Mucosa of descending colon (tissue), 3 donors: ENCODE measurements at regions not wholly inside any gene's neighbourhood (a gene's known extent, or its start where the extent isn't known, plus 50 kb on each side); places are given as distances from the start of the nearest gene placed in this dataset.

Experiments
- ATAC-seq: fragments of 200-7000 bp; cut with Tn5 transposase; one replicate; pipeline ENCODE4 v1.9.1; 2020; ENCODE audit warnings: mild to moderate bottlenecking, moderate library complexity
- DNase-seq, 3 donors: peaks; one replicate each; pipeline ENCODE4 v3.0.0-alpha.2; 2020
- H3K36me3 ChIP-seq: fragments of 200-600 bp; one replicate; pipeline ENCODE4 v1.8.0; 2021; ENCODE audit warnings: low read depth, mild to moderate bottlenecking
- H3K4me1 ChIP-seq: fragments of 200-600 bp; one replicate; pipeline ENCODE4 v1.8.0; 2021; ENCODE audit warnings: low read depth, mild to moderate bottlenecking
- H3K4me3 ChIP-seq: fragments of 200-600 bp; one replicate; pipeline ENCODE4 v1.8.0; 2021; ENCODE audit warnings: mild to moderate bottlenecking
- H3K9me3 ChIP-seq: fragments of 200-600 bp; one replicate; pipeline ENCODE4 v1.8.0; 2021; ENCODE audit warnings: mild to moderate bottlenecking
- intact Hi-C, 2 donors: fragments of 100-400 bp; cut with DNase I in 1 of 2; cut with micrococcal nuclease in 1 of 2; formaldehyde crosslinking; loops; one replicate each; pipeline versions ENCODE4 v1.11.0 to v1.11.1; 2022; cut with DNase I, micrococcal nuclease
- TF ChIP-seq, protein P1 (sequence below): fragments of 200-600 bp; IDR thresholded peaks from one replicate; pipeline ENCODE4 v1.8.0; 2022; ENCODE audit warnings: antibody characterized with exemption, mild to moderate bottlenecking
- donor health status: DM: no; HTN: no; CAD: no; lungs with moderate emphysema.
- donor health status: DM: no; HTN: no; CAD: no.
- donor health status: DM: no; HTN: yes; CAD: no.

DNA sequence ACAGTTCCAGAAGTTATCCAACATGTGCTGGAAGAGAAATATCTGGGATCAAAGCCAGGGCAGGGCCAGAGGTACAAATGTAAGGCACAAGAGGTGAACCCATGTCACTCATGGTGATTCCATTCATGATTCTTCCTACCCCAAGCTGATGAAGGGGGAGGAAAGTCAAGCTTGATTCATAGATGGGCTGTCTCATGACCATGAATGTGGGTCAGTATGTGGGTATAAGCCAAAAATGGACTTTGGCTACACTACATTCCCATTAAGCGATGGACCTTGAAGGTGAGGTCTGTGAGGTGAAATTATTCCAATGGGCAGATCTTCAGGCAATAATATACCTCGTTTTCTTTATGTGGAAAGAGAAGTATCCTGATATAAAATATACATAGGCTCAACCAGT lies 217.1 kb downstream of the BTG1 start:
- Histone ChIP-seq H3K4me1 (peaks cover 7% of the 10 kb centered on the region), H3K36me3 (no peaks in the 10 kb centered on the region), H3K9me3 (peaks cover 6% of the 10 kb centered on the region), H3K4me3 (no peak overlapping the region)
- TF ChIP-seq, protein P1, sequence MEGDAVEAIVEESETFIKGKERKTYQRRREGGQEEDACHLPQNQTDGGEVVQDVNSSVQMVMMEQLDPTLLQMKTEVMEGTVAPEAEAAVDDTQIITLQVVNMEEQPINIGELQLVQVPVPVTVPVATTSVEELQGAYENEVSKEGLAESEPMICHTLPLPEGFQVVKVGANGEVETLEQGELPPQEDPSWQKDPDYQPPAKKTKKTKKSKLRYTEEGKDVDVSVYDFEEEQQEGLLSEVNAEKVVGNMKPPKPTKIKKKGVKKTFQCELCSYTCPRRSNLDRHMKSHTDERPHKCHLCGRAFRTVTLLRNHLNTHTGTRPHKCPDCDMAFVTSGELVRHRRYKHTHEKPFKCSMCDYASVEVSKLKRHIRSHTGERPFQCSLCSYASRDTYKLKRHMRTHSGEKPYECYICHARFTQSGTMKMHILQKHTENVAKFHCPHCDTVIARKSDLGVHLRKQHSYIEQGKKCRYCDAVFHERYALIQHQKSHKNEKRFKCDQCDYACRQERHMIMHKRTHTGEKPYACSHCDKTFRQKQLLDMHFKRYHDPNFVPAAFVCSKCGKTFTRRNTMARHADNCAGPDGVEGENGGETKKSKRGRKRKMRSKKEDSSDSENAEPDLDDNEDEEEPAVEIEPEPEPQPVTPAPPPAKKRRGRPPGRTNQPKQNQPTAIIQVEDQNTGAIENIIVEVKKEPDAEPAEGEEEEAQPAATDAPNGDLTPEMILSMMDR, result no peak
- intact Hi-C loops, result no loop called here
- no peak for ATAC-seq
- DNase-seq, result no peak

DNA sequence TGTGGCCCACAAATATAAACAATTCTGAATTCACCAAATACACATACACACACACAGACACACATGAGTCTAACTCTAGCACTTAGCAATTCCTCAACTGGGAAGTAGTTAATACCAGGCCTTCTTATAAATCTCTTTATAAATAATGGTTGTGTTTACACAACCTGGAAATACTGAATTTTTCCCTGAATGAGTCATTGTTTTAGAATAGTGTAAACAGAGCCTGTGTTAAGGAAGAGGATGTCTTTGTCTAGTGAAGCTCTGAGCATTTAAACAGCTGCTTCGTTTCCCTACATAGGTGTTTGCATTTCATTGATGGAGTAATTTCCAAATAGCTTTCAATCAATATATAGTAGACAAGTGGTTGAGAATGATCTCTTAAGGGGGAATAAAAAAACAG lies 218.8 kb downstream of the BTG1 start:
- ATAC-seq, result peak; percentile 71
- TF ChIP-seq, protein P1, result no peak
- Histone ChIP-seq H3K36me3 (no peaks in the 10 kb centered on the region), H3K9me3 (peaks cover 2% of the 10 kb centered on the region), H3K4me1 (peaks cover 11% of the 10 kb centered on the region), H3K4me3 (no peak overlapping the region)
- intact Hi-C loops, result no loop called here
- DNase-seq, result no peak

DNA sequence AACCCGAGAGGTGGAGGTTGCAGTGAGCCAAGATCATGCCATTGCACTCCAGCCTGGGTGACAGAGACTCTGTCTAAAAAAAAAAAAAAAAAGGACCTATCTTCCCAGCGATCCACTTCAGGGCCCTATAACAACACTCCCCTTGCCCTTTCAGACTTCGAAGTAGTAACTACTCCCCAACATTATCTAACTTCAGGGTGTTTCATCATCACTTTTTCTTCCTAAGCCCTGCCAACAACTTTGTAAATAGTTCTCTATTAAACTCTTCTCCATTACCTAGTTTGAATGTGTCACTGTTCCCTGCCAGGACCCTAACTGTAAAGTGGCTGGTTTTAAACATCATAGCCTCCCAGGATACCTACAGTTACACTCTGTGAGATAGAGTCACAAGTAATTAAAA lies 220.8 kb downstream of the BTG1 start:
- Histone ChIP-seq H3K9me3 (peaks cover 2% of the 10 kb centered on the region), H3K4me1 (peaks cover 4% of the 10 kb centered on the region), H3K36me3 (no peaks in the 10 kb centered on the region), H3K4me3 (no peak overlapping the region)
- DNase-seq, result no peak
- intact Hi-C loops, result no loop called here
- ATAC-seq, result no peak
- TF ChIP-seq, protein P1, result no peak

DNA sequence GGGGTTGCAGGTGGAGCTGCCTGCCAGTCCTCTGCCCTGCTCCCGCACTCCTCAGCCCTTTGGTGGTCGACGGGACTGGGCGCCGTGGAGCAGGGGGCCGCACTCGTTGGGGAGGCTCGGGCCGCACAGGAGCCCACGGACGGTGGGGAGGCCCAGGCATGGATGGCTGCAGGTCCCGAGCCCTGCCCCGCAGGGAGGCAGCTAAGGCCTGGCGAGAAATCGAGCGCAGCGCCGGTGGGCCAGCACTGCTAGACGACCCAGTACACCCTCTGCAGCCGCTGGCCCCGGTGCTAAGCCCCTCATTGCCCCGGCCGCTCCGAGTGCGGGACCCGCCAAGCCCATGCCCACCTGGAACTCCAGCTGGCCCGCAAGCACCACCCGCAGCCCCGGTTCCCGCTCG lies 221.8 kb downstream of the BTG1 start:
- no peak for ATAC-seq
- peak in 2 of 3 donors; percentile 24 to 50 for DNase-seq
- intact Hi-C loops, result no loop called here
- peaks cover 4% of the 10 kb centered on the region for H3K4me1 ChIP-seq
- TF ChIP-seq, protein P1, result no peak
- peaks cover 2% of the 10 kb centered on the region for H3K9me3 ChIP-seq
- no peaks in the 10 kb centered on the region for H3K36me3 ChIP-seq
- no peak overlapping the region for H3K4me3 ChIP-seq

DNA sequence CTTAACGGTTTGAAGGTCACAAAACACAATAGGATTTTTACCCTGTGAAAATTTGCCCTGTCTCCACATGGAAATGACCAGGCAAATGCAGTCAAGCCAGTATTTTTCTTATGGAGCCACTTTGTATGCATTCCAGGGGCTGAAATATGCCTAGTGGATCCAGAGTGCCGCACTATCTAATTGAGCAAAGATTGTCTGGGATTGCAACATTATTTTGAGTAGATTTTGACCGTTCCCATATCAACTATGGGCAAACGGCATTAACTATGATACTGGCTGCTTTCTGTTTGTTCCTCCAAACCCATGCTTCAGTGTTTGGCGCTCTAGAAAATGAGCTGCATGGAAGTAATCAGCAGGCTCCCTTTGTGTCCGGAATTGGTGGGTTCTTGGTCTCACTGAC lies 223.0 kb downstream of the BTG1 start:
- TF ChIP-seq, protein P1, result no peak
- H3K36me3 ChIP-seq, result no peaks in the 10 kb centered on the region
- DNase-seq (no peak), ATAC-seq (no peak)
- peaks cover 4% of the 10 kb centered on the region for H3K4me1 ChIP-seq
- H3K4me3 ChIP-seq, result no peak overlapping the region
- no peaks in the 10 kb centered on the region for H3K9me3 ChIP-seq
- intact Hi-C loops, result no loop called here

DNA sequence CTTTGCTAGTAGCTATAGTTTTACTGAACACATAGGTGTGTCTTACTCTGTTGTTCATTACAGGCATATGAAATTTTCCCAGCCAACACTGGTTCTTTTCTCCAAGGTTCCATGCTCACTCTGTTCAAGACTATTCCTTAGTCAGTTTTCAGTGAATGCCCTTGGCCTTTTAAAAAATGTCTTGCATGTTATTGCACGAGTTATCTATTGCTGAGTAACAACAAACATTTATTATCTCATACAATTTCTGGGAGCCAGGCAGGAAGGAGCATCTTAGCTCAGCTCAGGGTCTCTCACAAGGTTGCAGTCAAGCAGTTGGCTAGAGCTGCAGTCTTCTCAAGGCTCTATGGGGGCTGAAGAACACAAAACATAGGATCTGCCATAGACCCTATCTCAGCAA lies 223.5 kb downstream of the BTG1 start:
- Histone ChIP-seq H3K4me1 (peaks cover 4% of the 10 kb centered on the region), H3K9me3 (no peaks in the 10 kb centered on the region), H3K4me3 (no peak overlapping the region), H3K36me3 (no peaks in the 10 kb centered on the region)
- DNase-seq (no peak), ATAC-seq (no peak)
- intact Hi-C loops, result no loop called here
- TF ChIP-seq, protein P1, result no peak
